Cardiac septum (tissue), 1 donor: ENCODE measurements at regions not wholly inside any gene's neighbourhood (a gene's known extent, or its start where the extent isn't known, plus 50 kb on each side); places are given as distances from the start of the nearest gene placed in this dataset.
"Not testable (repeated sequence)": the region's sequence is repeated elsewhere in the genome, so short reads cannot be mapped to it uniquely, and the experiment has no call there.

Experiments
- DNase-seq: peaks from one replicate; pipeline ENCODE4 v3.0.0-alpha.2; 2020; ENCODE audit warnings: low spot score
- intact Hi-C: fragments of 100-400 bp; cut with DNase I; formaldehyde crosslinking; loops from one replicate; pipeline ENCODE4 v1.14.0; 2022
- donor health status: DM: no; HTN: no; CAD: no.

- no peak for DNase-seq
- intact Hi-C loops = no loop called here
These were observed 133.1 kb upstream of the FBXO11 start for GRCh38 chr2:48039209-48039990.

GRCh38 chr2:48043131-48043700 lies 136.9 kb upstream of the FBXO11 start:
- DNase-seq = no peak
- intact Hi-C loops = no loop called here

- DNase-seq = no peak
- intact Hi-C loops = no loop called here
These were observed 137.4 kb upstream of the FBXO11 start for GRCh38 chr2:48043746-48044145.

DNA sequence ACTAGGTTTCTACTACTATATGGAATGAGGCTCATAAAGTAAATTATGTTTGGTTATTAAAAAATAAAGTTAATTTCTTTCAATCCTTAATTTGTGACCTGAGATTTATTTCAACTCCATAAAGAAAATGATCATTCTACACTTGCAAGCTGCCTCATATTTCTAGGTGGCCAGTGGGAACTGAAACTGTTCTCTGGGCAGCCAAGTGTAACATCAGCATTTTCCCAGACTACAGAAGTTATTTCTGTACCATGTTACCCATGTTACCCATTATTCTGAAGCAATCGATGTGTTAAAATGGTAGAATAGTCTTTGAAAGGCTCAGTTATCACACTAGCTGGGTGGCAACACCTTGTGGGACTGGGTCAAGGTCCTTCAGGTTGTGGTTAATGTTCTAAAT lies 139.3 kb upstream of the FBXO11 start:
- DNase-seq = no peak
- intact Hi-C loops = no loop called here

DNA sequence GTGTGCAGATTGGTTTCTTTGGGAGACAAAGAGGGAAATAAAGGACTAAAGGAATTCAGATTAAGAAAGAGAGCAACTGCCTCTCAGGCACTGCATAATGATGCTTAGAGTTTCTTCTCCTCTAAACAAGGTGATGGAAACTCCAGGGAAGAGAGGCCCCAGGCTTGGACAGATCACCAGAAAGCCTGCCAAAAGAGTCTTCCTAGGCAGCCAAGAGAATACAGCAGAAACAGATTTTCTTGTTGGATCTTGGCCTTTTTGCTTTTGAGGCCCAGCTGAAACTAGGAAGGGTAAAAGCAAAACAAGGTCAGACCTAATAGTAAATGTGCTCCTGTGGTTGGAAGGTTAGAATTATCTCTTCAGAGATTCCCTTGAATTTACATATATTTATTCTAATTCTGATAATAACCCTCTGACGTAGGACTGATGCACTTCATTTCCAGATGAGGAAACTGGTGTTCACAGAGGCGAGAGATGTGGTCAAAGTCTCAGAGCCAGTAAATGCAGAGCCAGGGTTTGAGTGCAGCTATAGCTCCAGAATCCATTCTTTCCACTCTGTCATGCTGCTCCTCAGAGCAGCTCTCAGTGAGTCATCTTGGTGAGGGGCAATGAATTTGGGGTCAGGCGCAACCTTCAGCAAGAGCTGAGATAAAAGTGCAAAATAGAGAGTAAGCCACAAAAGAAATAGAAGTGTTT lies 142.3 kb upstream of the FBXO11 start:
- no peak for DNase-seq
- intact Hi-C loops = no loop called here

DNA sequence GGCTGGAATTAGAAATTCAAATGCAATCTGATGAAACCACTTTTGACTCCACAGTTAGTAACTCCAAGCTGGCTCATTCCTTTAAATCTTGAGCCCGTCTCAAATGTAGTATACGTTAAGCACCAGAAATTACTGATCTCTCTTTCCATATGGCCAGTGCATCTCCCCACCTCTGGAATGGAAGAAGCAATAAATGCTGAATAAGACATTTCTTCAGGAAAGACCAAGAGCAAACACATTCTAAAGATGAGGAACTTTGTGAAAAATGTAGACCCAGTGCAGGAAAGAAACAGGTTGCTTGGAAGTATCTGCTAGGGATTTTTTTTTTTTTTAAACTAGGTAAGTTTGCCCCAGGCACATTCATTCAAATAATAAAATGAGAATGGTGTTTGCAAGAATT lies 143.1 kb upstream of the FBXO11 start:
- intact Hi-C loops = no loop called here
- DNase-seq = no peak

DNA sequence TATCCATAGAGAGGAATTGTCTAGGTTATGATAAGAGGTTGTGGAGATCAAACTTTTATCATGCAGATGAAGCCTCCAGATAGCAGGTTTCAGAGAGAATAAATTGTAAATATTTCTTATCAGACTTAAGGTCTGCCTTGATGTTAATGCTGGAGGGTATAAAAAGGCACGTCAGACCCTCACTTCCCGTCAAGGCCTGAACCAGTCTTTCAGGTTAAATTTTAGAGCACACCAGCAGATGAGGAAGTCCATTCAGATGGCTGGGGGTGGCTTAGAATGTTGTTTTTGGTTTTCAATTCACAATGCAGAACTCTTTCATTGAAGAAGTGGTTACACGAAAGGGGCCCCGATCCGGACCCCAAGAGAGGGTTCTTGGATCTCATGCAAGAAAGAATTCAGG lies 144.4 kb upstream of the FBXO11 start:
- no peak for DNase-seq
- intact Hi-C loops = no loop called here

DNA sequence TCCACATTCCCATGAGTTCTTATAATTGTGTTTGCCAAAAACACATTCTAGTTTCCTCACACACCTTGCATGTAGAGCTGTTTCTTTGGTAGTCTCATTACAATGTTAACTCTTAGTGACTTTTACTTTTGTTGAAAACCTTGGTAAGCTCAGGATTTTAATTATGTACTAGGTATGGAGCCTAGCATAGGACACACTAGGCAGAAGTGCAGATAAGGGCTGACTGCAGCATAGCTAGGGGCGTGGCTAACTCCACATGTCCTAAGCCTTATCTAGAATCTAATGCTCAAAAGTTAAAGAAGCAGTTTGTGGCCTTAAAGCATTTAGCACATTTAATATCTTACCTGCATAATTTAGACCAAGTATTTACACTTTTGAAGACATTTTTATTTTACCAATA lies 153.7 kb upstream of the FBXO11 start:
- no peak for DNase-seq
- intact Hi-C loops = no loop called here

DNA sequence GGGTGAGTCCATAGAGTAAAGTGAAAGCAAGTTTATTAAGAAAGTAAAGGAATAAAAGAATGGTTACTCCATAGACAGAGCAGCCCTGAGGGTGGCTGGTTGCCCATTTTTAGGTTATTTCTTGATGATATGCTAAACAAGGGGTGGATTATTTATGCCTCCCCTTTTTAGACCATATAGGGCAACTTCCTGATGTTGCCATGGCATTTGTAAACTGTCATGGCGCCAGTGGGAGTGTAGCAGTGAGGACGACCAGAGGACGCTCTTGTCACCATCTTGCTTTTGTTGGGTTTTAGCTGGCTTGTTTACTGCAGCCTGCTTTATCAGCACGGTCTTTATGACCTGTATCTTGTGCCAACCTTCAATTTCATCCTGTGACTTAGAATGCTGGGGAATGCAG lies 155.4 kb upstream of the FBXO11 start:
- DNase-seq, intact Hi-C loops: not testable (repeated sequence)

DNA sequence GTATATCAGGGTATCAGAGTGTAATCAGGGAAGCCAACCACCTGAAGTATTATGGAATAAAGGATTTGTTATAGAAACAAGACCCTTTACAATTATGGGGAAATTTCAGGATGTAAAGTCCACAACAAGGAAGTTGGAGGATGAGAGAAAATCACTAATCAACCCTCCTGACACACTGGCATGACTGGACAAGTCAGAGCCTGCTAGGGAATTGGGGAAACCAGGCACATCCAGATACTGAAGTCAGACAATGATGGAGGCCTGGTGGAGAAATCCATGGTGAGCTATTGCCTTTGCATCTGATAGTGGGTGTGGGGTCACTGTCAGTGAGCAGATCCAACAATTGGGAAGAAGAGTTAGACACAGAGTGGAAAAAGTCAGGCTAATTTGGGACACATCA lies 158.8 kb upstream of the FBXO11 start:
- no peak for DNase-seq
- intact Hi-C loops = no loop called here

DNA sequence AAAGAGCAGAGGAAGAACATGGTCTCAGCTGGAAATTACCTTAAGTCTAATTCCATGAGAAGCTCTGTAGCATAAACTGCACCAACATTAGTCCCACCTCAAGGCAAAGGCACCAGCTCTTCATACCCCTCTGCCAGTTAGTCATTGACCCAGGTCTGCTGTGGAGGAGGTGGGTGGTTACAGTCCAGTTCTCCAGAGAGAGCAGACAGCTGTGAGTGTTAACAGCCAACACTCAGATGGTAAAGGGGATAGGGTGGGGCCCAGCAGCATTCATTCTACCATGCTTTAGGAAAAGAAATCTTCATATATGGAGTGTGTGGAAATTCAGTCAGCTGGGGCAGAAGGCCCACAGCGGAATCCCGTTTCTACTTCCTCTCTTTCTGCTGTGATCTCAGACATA lies 159.7 kb upstream of the FBXO11 start:
- intact Hi-C loops = no loop called here
- DNase-seq = no peak

- intact Hi-C loops = no loop called here
These were observed 163.5 kb upstream of the FBXO11 start for GRCh38 chr2:48069769-48070168.

DNA sequence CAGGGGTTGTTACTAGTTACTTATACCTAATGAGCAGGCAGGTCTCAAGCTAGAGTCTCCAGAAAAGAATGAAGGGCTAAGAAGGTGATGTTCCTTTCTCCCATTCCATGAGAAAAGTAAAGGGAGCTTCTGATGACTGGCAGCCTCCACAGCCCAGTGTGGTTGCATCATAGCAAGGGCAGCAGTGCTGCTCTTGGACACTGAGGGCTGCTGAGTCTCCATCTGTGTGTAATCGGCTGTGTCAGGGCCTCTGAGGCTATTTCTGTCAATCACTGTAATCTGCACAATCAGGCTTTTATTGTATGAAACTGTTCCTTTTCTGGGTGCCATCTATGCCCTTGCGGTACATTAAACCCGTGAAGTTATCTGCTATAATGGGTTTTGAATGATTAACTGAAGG lies 164.1 kb upstream of the FBXO11 start:
- no peak for DNase-seq
- intact Hi-C loops = no loop called here

More at GRCh38 chr2:48069769-48070168, 163.5 kb upstream of the FBXO11 start:
- DNase-seq = no peak

DNA sequence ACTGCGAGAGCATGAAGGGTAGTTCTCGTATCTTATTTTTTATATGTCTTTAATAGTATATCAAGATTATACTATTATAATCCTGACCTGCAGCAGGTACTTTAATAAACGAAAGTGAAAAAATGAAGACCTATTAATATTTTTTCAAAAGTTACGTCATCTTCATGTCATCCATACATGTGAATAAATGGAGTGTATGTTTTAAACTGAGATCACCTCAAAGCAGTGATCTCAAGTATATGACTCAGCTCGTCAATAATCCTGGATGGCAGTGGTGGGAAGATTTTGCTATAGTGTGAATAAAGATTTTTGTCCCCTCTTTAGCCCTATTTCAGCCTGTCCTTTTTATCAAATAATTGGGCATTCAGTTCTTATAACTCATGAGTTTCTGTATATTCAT lies 166.3 kb upstream of the FBXO11 start:
- intact Hi-C loops = no loop called here
- no peak for DNase-seq

- DNase-seq = no peak
- intact Hi-C loops = no loop called here
These were observed 169.3 kb upstream of the FBXO11 start for GRCh38 chr2:48075631-48076030.

DNA sequence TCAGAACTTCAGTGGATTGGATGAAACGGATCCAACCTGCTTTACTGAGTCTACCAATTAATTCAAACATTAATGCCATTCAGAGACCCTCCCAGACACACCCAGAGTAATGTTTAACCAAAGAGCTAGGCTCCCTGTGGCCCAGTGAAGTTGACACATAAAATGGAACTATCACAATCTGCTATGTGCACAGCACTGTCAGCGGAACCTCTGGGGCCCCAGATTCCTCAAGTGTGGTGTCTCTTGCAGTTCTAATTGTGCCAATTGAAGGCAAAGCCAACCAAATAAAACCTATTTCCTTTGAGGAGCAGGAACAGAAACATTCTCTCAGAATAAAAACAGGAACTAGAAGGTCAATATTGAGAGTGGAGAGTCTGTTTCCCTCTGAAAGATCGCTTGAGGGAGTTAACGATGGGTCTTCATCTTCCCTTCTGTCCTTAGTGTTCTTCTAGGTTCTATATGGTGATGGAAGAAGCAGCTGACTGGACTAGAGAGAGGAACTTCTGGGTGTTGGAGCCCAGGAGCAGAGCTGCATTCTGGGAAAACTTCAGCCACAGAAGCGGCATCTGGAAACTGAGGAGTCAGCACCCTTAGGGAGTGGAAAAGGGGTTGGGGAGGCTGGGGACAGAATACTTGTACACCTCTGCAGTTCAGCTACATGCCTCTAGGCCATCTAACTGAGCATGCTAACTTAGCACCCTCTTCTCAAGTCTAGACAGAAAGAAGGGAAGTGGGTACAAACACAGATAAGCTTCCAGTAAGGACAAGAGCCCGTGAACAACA lies 174.4 kb upstream of the FBXO11 start:
- intact Hi-C loops = no loop called here
- DNase-seq = no peak

DNA sequence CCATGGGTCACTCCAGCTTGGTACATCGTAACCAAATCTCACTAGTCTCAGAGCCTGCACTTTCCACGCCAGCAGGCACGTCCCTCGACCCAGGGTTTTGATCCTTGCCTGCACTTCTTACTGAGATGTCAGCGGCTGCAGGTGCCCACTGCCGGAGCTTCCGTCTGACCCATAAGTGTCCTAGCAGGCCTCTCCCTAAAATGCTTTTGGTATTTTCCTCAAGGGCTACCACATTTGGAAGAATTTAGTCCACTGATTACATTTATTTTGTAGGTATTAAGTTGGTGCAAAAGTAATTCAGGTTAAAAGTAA lies 175.0 kb upstream of the FBXO11 start:
- DNase-seq = no peak
- intact Hi-C loops = no loop called here

DNA sequence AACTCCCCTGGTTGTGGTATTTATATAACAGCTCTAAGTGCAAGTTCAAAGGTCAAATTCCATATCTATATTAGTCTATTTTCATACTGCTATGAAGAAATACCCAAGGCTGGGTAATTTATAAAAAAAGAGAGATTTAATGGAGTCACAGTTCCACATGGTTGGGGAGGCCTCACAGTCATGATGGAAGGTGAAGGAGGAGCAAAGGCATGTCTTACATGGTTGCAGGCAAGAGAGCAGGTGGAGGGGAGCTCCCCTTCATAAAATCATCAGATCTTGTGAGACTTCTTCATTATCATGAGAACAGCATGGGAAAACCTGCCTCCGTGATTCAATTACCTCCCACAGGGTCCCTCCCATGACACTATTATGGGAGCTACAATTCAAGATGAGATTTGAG lies 179.6 kb upstream of the FBXO11 start:
- intact Hi-C loops = no loop called here
- no peak for DNase-seq

DNA sequence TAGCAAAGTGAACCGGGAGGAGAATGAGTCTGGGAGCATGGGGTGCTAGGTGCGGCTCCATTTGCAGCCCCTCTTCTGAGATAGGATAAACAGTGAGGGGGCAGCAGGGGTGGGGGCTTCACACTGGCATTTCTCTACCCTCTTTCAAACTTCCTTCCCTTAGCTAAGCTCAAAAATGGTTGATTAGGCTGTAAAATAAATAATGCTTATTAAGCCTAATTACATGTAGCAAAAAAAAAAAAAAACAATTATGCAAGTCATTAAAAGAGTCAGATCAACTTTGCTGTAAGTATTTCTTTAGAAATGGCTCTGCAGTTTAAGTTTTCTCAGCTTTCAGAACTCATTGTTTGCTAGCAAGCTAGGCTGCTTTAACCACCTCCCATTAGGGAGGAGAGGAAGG lies 182.7 kb upstream of the FBXO11 start:
- intact Hi-C loops = no loop called here
- DNase-seq = no peak

GRCh38 chr2:48089644-48090043 lies 183.3 kb upstream of the FBXO11 start:
- DNase-seq = no peak
- intact Hi-C loops = no loop called here
